CD4-positive, alpha-beta T cell treated with Interferon alpha-2 for 1 hour (primary cell): ENCODE measurements at regions not wholly inside any gene's neighbourhood (a gene's known extent, or its start where the extent isn't known, plus 50 kb on each side); places are given as distances from the start of the nearest gene placed in this dataset.
"Not testable (repeated sequence)": the region's sequence is repeated elsewhere in the genome, so short reads cannot be mapped to it uniquely, and the experiment has no call there.

ENCODE experiments used
- DNase-seq, 2 donors: peaks; one replicate each; pipeline ENCODE4 v3.0.0-alpha.2; 2020 to 2022

DNA sequence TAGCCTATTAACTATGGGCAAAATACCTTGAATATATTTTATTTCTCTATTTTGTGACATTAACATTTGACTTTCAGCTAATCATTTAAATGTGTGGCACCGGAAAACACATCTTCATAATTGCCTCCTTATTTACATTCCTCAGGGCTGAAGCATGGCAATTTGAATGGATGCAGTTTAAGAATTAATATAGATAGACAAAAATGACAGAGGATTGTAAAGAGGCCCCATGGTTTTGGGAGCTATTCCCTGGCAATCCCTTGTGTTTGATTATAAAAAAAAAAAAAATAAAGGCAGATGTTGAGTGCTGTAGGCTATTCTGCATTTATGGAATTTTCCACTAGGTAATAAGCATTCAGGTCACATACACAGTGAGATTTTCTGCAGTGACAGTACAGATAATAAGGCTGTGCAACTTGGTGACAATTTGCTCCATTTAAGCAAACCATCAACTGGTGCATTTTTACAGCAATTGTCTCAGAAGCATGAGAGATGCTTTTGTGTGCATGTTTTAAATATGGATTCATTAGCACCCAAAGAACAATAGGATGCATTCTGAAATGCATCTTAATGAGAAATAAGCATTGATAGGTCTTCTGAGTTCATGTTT is 123.2 kb upstream of the SLC38A4 start:
- DNase-seq = no peak

GRCh38 chr12:46950094-46950493 is 124.3 kb upstream of the SLC38A4 start:
- DNase-seq = no peak

- no peak for DNase-seq
These were observed 126.4 kb upstream of the PCED1B start for GRCh38 chr12:46952880-46953483.

DNA sequence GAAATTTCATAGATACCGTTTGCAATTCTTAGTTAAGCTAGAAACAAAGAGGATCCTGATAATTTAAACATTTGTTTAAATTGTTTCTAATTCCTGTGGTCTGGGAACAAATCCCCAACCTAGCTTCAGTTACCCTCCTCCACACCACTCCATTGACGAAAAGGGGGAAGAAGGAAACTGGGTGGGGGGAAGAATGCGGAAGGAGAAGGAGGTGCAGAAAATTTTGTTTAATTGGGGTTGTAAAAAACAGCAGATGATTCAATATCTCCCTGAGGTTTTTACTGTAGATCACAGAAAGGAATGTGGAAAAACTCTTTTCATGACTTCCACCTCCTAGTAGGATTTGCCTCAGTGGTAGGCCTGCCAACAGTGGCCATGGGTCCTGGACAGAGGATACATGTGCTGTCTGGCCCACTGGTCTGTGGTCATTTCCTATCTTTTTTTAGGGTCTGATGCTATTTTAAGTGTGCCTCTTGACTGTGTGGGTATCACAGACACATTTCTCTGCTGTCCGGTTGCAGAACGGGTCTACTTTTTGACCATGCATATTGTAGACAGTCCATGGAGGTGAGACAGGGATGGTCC is 122.9 kb upstream of the PCED1B start:
- no peak for DNase-seq

DNA sequence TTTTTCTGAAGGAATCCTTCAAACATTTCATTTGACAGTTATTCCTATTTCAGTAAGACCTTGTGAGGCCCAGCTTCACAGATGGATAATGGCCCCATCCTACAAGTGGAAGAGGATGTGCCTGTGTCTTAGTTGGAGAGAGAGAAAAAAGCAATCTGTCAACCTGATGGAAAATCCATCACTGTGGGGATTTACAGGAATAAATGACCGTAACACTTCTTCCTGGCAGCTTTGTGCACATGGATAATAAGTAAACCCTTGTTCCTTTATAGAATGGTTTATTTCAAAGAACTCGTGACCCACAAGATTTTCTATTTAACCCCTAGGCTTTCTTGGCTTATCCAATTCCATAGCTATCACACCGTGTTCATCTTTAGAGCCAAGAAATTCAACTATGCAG is 121.4 kb upstream of the PCED1B start:
- DNase-seq = no peak

DNA sequence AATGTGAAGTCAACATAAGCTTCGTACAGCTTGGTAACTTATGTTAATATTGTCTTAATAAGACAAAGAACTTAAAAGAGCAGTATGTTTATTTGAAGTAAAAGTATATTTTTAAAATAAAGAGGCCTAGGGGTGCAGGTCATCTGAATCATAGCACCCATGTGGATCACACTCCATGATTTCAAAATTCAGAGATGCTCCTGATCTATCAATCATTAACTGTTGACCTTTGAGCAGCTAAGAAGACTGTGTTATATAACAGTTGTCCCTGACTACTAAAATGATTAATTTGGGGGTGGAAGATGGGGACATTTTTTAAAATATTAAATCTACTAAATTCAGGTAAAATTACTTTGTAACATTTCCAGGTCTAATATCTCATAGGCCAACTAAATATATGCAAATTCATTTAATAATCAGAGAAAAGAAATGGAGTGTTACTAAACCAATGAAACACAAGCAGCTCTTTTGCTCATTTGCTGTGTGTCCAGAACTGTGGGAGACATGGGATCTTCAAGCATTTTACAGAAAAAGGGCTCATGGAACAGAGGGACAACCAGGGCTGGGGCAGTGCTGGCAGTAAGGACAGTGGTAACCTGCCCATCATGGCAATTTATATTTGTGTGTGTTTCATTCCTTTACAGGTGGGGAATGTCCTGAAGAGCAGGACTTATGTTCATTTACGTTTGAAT is 120.7 kb upstream of the PCED1B start:
- DNase-seq = no peak

- no peak for DNase-seq
These were observed 119.9 kb upstream of the PCED1B start for GRCh38 chr12:46959502-46959901.

DNA sequence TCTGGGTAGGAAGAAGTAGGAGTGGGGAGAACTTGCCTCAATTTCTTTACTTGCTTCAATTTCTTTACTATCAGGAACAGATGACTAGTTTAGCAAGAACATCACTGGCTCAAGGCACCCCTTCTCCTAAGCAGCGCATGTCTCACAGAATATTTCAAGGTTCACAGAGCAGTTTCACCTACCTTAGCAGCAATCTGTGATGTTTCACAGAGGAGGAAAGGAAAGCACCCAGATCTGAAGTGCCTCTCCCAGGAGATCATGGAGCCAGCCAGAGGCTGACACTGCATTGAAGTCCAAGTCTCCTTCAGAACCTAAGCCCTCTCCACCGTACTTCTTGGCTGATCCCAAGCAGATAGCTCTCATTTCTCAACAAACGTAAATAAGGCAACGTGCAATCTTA is 118.7 kb upstream of the PCED1B start:
- DNase-seq = no peak

GRCh38 chr12:46963191-46963590 is 116.2 kb upstream of the PCED1B start:
- no peak for DNase-seq

- no peak for DNase-seq
These were observed 115.1 kb upstream of the PCED1B start for GRCh38 chr12:46963977-46964971.

- DNase-seq = no peak
These were observed 114.3 kb upstream of the PCED1B start for GRCh38 chr12:46965137-46965536.

DNA sequence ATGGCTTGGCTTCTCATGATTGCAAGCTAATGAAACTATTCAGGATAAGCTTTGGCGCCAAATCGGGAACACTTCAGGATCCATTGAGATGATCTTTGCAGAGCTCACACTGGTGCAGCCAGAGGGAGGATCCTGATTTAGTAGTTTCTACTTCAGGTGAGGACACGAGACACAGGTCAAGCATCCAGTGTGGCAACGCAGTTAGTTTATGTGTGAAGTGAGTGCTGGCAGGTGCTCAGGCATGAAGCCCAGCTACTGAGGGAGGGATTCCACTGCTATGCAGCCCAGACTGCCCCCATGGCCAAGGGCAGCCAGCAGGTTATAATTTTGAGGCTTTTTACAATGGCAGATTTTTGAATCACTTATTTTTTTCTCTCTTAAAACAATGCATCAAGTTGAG is 113.5 kb upstream of the PCED1B start:
- no peak for DNase-seq

DNA sequence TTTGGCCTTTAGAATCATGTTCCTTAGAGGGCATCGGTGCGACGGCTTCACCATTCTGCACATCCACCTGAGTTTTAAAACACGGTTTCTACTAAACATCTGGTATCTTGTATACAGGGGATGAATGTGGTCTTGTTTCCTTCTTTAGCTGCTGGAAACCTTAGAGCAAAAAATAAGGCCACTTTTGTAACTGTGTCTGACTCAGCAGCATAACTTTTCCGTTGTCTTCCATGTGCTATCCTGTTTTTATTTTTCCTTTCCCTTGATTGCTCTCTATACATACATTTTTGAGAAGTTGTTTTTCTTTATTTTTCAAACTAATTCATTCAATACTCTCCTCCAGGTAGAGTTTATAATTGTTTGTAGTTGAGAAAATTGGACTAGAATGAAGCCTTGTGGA is 108.8 kb upstream of the PCED1B start:
- no peak for DNase-seq

- DNase-seq = not testable (repeated sequence)
These were observed 105.5 kb upstream of the PCED1B start for GRCh38 chr12:46973937-46974336.

DNA sequence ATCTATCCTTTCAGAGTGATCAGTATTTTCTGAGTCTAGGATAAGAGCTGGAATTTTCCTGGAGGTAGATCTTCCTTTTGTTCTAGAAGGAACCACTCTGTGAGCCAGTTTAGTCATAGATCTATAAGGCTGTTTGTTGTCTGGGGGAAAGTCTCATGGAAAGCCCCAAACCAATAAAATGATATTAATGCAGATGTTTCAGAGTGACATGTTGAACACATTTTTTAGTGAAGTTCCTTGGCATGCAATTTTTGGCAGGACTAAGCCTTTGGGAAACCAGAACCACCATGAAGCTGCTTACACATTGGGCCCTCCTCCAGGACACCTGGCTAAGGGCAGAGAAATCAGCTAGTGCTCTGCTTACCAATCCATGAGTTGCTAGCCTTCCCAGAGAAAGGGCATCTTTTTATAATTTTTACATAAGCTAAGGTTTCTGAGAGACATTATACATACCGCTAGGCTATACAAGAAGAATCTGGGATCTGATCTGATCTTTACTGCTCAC is 101.5 kb upstream of the PCED1B start:
- DNase-seq = no peak

GRCh38 chr12:46981622-46982021 is 97.8 kb upstream of the PCED1B start:
- no peak for DNase-seq

DNA sequence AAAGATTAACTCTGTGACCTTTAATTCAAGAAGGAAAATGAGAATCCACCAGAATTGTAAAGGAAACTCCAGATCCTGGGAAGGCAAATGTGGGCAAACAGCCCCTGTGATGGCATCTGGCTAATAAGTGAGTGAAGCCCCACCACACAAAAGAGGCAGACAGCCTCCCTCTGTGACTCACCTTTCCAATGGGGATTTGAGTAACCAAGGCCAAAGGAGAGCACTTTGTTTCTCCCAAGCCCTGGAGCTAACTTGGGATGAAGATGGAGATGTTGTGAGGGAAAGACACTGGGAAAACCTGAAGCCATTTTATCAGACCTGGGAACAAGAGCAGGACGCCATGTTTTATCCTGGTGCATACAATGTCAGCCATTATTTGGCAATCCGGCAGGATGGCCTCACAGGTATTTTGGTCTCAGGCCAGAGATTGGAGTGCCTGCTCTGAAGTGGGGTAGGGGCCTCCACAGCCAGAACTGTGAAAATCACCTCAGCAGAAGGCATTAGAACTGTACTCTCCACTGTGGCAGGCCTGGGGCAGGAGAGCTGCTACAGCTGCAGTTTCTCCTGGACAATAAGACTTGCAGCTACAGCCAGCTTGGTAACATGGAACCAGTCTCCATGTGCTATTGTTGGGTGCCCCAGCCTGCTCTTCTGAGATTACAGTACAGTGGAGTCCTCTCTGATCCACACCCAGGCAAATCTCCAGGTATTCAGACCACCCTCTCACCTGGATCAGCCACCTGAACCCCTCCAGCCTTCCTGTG is 96.6 kb upstream of the PCED1B start:
- no peak for DNase-seq

- no peak for DNase-seq
These were observed 96.0 kb upstream of the PCED1B start for GRCh38 chr12:46983393-46983793.

DNA sequence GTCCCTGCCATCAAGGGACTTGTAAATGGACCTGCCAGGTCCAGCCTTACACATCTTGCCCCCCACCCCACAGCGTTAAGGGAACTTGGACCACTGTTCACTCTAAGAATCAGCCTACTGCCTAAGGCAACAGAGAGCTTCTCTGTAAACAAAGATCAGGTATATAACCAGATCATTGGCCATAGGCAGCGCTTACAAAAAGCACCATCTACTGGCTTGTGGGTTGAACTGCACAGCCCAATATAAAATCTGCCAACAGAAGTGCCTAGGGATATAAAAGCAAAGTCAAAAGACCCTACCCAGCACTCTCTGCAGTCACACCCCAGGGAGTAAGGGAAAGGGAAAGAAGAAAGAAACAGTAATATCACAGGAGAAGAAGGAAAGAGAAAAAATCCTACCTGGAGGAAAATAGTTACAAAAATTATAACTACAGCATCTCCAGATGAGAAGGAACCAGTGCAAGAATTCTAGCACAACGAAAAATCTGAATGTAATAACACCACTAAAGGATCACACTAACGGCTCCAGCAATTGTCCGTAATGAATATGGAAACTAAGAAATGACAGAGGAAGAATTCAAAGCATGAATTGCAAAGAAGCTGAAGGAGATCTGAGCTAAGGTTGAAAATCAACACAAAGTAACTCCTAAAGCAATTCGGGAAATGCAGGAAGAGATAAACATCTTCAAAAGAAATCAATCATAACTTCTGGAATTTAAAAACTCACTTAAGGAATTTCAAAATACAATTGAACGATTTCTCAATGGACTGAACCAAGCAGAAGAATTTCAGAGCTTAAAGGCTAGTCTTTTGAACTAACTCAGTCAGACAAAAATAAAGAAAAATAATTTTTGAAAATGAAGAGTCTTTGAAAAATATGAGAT is 95.2 kb upstream of the PCED1B start:
- DNase-seq = peak; percentile 5 to 49

- DNase-seq = no peak
These were observed 93.6 kb upstream of the PCED1B start for GRCh38 chr12:46985816-46986215.

DNA sequence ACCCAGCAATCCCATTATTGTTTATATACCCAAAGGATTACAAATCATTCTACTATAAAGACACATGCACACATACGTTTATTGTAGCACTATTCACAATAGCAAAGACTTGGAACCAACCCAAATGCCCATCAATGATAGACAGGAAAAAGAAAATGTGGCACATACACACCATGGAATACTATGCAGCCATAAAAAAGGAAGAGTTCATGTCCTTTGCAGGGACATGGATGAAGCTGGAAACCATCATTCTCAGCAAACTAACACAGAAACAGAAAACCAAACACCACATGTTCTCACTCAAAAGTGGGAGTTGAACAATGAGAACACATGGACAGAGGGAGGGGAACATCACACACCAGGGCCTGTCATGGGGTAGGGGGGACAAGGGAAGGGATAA is 91.3 kb upstream of the PCED1B start:
- not testable (repeated sequence) for DNase-seq
